GM18858 (cell line): ENCODE measurements at regions not wholly inside any gene's neighbourhood (a gene's known extent, or its start where the extent isn't known, plus 50 kb on each side); places are given as distances from the start of the nearest gene placed in this dataset.
"Not testable (repeated sequence)": the region's sequence is repeated elsewhere in the genome, so short reads cannot be mapped to it uniquely, and the experiment has no call there.

Experiments used
- ATAC-seq: cut with Tn5 transposase; IDR thresholded peaks from one replicate; pipeline ENCODE4 v1.9.1; 2021; ENCODE audit not compliant: unreplicated experiment

GRCh38 chr20:12717061-12717460 lies 291.7 kb upstream of the SPTLC3 start:
- ATAC-seq: no peak

GRCh38 chr20:12718619-12719018 lies 290.2 kb upstream of the SPTLC3 start:
- ATAC-seq: no peak

- no peak for ATAC-seq
Observed at GRCh38 chr20:12721636-12722035, 287.1 kb upstream of the SPTLC3 start.

GRCh38 chr20:12722091-12722490 lies 286.7 kb upstream of the SPTLC3 start:
- no peak for ATAC-seq

GRCh38 chr20:12723811-12724210 lies 285.0 kb upstream of the SPTLC3 start:
- ATAC-seq: no peak

- no peak for ATAC-seq
Observed at GRCh38 chr20:12728782-12729181, 280.0 kb upstream of the SPTLC3 start.

- no peak for ATAC-seq
Observed at GRCh38 chr20:12729326-12729725, 279.4 kb upstream of the SPTLC3 start.

- no peak for ATAC-seq
Observed at GRCh38 chr20:12733811-12734210, 275.0 kb upstream of the SPTLC3 start.

- no peak for ATAC-seq
Observed at GRCh38 chr20:12737497-12737896, 271.3 kb upstream of the SPTLC3 start.

- no peak for ATAC-seq
Observed at GRCh38 chr20:12737900-12738299, 270.9 kb upstream of the SPTLC3 start.

- ATAC-seq: no peak
Observed at GRCh38 chr20:12740647-12741046, 268.1 kb upstream of the SPTLC3 start.

- no peak for ATAC-seq
Observed at GRCh38 chr20:12744037-12744436, 264.7 kb upstream of the SPTLC3 start.

GRCh38 chr20:12748359-12748994 lies 260.3 kb upstream of the SPTLC3 start:
- ATAC-seq: no peak

GRCh38 chr20:12750221-12750620 lies 258.6 kb upstream of the SPTLC3 start:
- no peak for ATAC-seq

GRCh38 chr20:12752900-12753693 lies 255.7 kb upstream of the SPTLC3 start:
- not testable (repeated sequence) for ATAC-seq

- ATAC-seq: not testable (repeated sequence)
Observed at GRCh38 chr20:12753742-12754141, 255.0 kb upstream of the SPTLC3 start.

GRCh38 chr20:12759493-12759892 lies 249.3 kb upstream of the SPTLC3 start:
- ATAC-seq: not testable (repeated sequence)

GRCh38 chr20:12762725-12763124 lies 246.0 kb upstream of the SPTLC3 start:
- no peak for ATAC-seq

- ATAC-seq: no peak
Observed at GRCh38 chr20:12763406-12763805, 245.4 kb upstream of the SPTLC3 start.

- no peak for ATAC-seq
Observed at GRCh38 chr20:12764053-12764452, 244.7 kb upstream of the SPTLC3 start.

GRCh38 chr20:12764851-12765250 lies 243.9 kb upstream of the SPTLC3 start:
- ATAC-seq: no peak

- no peak for ATAC-seq
Observed at GRCh38 chr20:12773936-12774335, 234.8 kb upstream of the SPTLC3 start.

- ATAC-seq: no peak
Observed at GRCh38 chr20:12775041-12775440, 233.7 kb upstream of the SPTLC3 start.
